ENCODE measurements at regions not wholly inside any gene's neighbourhood (a gene's known extent, or its start where the extent isn't known, plus 50 kb on each side); places are given as distances from the start of the nearest gene placed in this dataset.

- no peak for TF ChIP-seq CTCF (conservative IDR thresholded peaks at IDR 0.05; ENCODE audit: low read depth in 2 of 2)
- TF ChIP-seq POLR2AphosphoS5 (IDR thresholded peaks at IDR 0.05; ENCODE audit: low read depth): no peak
- no peak for TF ChIP-seq EZH2 (IDR thresholded peaks at IDR 0.05; ENCODE audit: low read depth, unreplicated experiment)
- TF ChIP-seq, protein P1, sequence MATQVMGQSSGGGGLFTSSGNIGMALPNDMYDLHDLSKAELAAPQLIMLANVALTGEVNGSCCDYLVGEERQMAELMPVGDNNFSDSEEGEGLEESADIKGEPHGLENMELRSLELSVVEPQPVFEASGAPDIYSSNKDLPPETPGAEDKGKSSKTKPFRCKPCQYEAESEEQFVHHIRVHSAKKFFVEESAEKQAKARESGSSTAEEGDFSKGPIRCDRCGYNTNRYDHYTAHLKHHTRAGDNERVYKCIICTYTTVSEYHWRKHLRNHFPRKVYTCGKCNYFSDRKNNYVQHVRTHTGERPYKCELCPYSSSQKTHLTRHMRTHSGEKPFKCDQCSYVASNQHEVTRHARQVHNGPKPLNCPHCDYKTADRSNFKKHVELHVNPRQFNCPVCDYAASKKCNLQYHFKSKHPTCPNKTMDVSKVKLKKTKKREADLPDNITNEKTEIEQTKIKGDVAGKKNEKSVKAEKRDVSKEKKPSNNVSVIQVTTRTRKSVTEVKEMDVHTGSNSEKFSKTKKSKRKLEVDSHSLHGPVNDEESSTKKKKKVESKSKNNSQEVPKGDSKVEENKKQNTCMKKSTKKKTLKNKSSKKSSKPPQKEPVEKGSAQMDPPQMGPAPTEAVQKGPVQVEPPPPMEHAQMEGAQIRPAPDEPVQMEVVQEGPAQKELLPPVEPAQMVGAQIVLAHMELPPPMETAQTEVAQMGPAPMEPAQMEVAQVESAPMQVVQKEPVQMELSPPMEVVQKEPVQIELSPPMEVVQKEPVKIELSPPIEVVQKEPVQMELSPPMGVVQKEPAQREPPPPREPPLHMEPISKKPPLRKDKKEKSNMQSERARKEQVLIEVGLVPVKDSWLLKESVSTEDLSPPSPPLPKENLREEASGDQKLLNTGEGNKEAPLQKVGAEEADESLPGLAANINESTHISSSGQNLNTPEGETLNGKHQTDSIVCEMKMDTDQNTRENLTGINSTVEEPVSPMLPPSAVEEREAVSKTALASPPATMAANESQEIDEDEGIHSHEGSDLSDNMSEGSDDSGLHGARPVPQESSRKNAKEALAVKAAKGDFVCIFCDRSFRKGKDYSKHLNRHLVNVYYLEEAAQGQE (IDR thresholded peaks at IDR 0.05; ENCODE audit: unreplicated experiment): no peak
- no peak for TF ChIP-seq JUNB (IDR thresholded peaks at IDR 0.05; ENCODE audit: unreplicated experiment)
- no peak for TF ChIP-seq ZNF331 (CRISPR knock-in tag; IDR thresholded peaks at IDR 0.05; ENCODE audit: low read depth)
- no peak for TF ChIP-seq EZH2phosphoT487 (IDR thresholded peaks at IDR 0.05; ENCODE audit: unreplicated experiment)
- no peak for TF ChIP-seq CREB1 (CRISPR knock-in tag; IDR thresholded peaks at IDR 0.05; ENCODE audit: low read depth)
- no peak for TF ChIP-seq STAT1 (IDR thresholded peaks at IDR 0.05; ENCODE audit: unreplicated experiment)
These were observed 262.5 kb downstream of the SLITRK6 start for GRCh38 chr13:85536706-85537105.
